Erythroblast (primary cell): ENCODE measurements at regions not wholly inside any gene's neighbourhood (a gene's known extent, or its start where the extent isn't known, plus 50 kb on each side); places are given as distances from the start of the nearest gene placed in this dataset.

Experiments used
- GATA1 ChIP-seq: IDR thresholded peaks from 2 replicates; pipeline ENCODE4 v1.6.1; 2011; ENCODE audit warnings: low read depth, mild to moderate bottlenecking, control low read depth, low read length, moderate library complexity
- POLR2A ChIP-seq: IDR thresholded peaks from 2 replicates; pipeline ENCODE4 v1.6.1; 2011; ENCODE audit warnings: mild to moderate bottlenecking, low read length

- TF ChIP-seq POLR2A (no peak), GATA1 (no peak)
These were observed 1099.3 kb upstream of the EPHA6 start for GRCh38 chr3:95715128-95715527.
